Gastroesophageal sphincter (tissue), 3 donors: ENCODE measurements at regions not wholly inside any gene's neighbourhood (a gene's known extent, or its start where the extent isn't known, plus 50 kb on each side); places are given as distances from the start of the nearest gene placed in this dataset.

Source experiments
- EP300 ChIP-seq: sonication (generic); formaldehyde crosslinking; IDR thresholded peaks from one replicate; pipeline ENCODE4 v1.6.1; 2017; ENCODE audit warnings: antibody characterized with exemption, mild to moderate bottlenecking
- POLR2A ChIP-seq, 2 donors: fragments of 450-650 bp; IDR thresholded peaks; one replicate each; pipeline ENCODE4 v1.6.1; 2017; ENCODE audit warnings: antibody characterized with exemption in 2 of 2, mild to moderate bottlenecking in 2 of 2, moderate library complexity in 1 of 2
- TF ChIP-seq, protein P1 (sequence below), 4 experiments: fragments of 200-600 bp in 2 of 4; fragments of 450-650 bp in 2 of 4; sonication (generic) in 1 of 4; IDR thresholded peaks; one replicate each; pipeline ENCODE4 v1.5.1; 2017 to 2019; ENCODE audit warnings: antibody characterized with exemption in 4 of 4, mild to moderate bottlenecking in 2 of 4, moderate library complexity in 2 of 4

GRCh38 chrX:98607739-98608138 is 1724.0 kb downstream of the RPA4 start:
- TF ChIP-seq, protein P1, sequence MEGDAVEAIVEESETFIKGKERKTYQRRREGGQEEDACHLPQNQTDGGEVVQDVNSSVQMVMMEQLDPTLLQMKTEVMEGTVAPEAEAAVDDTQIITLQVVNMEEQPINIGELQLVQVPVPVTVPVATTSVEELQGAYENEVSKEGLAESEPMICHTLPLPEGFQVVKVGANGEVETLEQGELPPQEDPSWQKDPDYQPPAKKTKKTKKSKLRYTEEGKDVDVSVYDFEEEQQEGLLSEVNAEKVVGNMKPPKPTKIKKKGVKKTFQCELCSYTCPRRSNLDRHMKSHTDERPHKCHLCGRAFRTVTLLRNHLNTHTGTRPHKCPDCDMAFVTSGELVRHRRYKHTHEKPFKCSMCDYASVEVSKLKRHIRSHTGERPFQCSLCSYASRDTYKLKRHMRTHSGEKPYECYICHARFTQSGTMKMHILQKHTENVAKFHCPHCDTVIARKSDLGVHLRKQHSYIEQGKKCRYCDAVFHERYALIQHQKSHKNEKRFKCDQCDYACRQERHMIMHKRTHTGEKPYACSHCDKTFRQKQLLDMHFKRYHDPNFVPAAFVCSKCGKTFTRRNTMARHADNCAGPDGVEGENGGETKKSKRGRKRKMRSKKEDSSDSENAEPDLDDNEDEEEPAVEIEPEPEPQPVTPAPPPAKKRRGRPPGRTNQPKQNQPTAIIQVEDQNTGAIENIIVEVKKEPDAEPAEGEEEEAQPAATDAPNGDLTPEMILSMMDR (IDR thresholded peaks at IDR 0.05) = no peak
- TF ChIP-seq EP300 (no peak), POLR2A (IDR thresholded peaks at IDR 0.05) (no peak)
